NCI-H345 treated with DMSO at 0.1 percent for 48 hours (cell line): ENCODE measurements at regions not wholly inside any gene's neighbourhood (a gene's known extent, or its start where the extent isn't known, plus 50 kb on each side); places are given as distances from the start of the nearest gene placed in this dataset.
"Not testable (repeated sequence)": the region's sequence is repeated elsewhere in the genome, so short reads cannot be mapped to it uniquely, and the experiment has no call there.

Experiments
- DNase-seq: peaks from one replicate; lab custom pipeline; 2025; ENCODE audit not compliant: unreplicated experiment; lab: John Stamatoyannopoulos, UW

- no peak for DNase-seq
Observed at GRCh38 chr1:83520797-83521196, 478.1 kb downstream of the TTLL7 start.

- no peak for DNase-seq
Observed at GRCh38 chr1:83516369-83516768, 482.6 kb downstream of the TTLL7 start.

GRCh38 chr1:83515578-83516154, 483.3 kb downstream of the TTLL7 start:
- DNase-seq, result no peak

GRCh38 chr1:83512373-83513193, 486.3 kb downstream of the TTLL7 start:
- DNase-seq, result no peak

GRCh38 chr1:83511146-83511726, 487.7 kb downstream of the TTLL7 start:
- no peak for DNase-seq

- DNase-seq, result no peak
Observed at GRCh38 chr1:83509301-83509781, 489.6 kb downstream of the TTLL7 start.

- no peak for DNase-seq
Observed at GRCh38 chr1:83508485-83509151, 490.3 kb downstream of the TTLL7 start.

- no peak for DNase-seq
Observed at GRCh38 chr1:83505148-83505547, 493.8 kb downstream of the TTLL7 start.

- no peak for DNase-seq
Observed at GRCh38 chr1:83503153-83503552, 495.8 kb downstream of the TTLL7 start.

GRCh38 chr1:83500987-83501591, 497.8 kb downstream of the TTLL7 start:
- no peak for DNase-seq

- DNase-seq, result no peak
Observed at GRCh38 chr1:83500531-83500930, 498.4 kb downstream of the TTLL7 start.

- DNase-seq, result no peak
Observed at GRCh38 chr1:83499998-83500397, 498.9 kb downstream of the TTLL7 start.

- DNase-seq, result no peak
Observed at GRCh38 chr1:83497563-83497962, 501.4 kb downstream of the TTLL7 start.

- no peak for DNase-seq
Observed at GRCh38 chr1:83495560-83495959, 503.4 kb downstream of the TTLL7 start.

- DNase-seq, result no peak
Observed at GRCh38 chr1:83493633-83494032, 505.3 kb downstream of the TTLL7 start.

- no peak for DNase-seq
Observed at GRCh38 chr1:83491930-83492329, 507.0 kb downstream of the TTLL7 start.

- no peak for DNase-seq
Observed at GRCh38 chr1:83490988-83491387, 507.9 kb downstream of the TTLL7 start.

- not testable (repeated sequence) for DNase-seq
Observed at GRCh38 chr1:83488105-83488504, 510.8 kb downstream of the TTLL7 start.

- not testable (repeated sequence) for DNase-seq
Observed at GRCh38 chr1:83487460-83487859, 511.5 kb downstream of the TTLL7 start.

- DNase-seq, result not testable (repeated sequence)
Observed at GRCh38 chr1:83485314-83486019, 513.5 kb downstream of the TTLL7 start.
